MCF 10A (cell line): ENCODE measurements at regions not wholly inside any gene's neighbourhood (a gene's known extent, or its start where the extent isn't known, plus 50 kb on each side); places are given as distances from the start of the nearest gene placed in this dataset.

Source experiments
- BruUV-seq: library from RNA; stranded (reverse); fragments of 400-500 nt; replicated peaks from 2 replicates; lab custom pipeline; 2021; lab: Mats Ljungman, UMichigan
- CTCF ChIA-PET: fragments of 300-600 bp; sonication (Branson Sonifier 250); formaldehyde crosslinking; extraction: SDS; loops from one replicate; lab custom pipeline; 2021; ENCODE audit warnings: antibody characterized with exemption, inconsistent platforms; lab: Yijun Ruan, JAX
- POLR2A ChIA-PET: fragments of 300-600, 350-650 bp; sonication (Branson Sonifier 250); formaldehyde crosslinking; extraction: SDS; loops from one replicate; lab custom pipeline; 2020; ENCODE audit warnings: antibody characterized with exemption, inconsistent platforms; lab: Yijun Ruan, JAX
- DNase-seq: peaks from one replicate; pipeline ENCODE4 v3.0.0-alpha.2; 2018; ENCODE audit not compliant: unreplicated experiment
- H3K27ac Mint-ChIP-seq: one replicate; pipeline ENCODE4 v1.8.0; 2022; ENCODE audit warnings: mild to moderate bottlenecking, low read depth, mixed read lengths; ENCODE audit not compliant: unreplicated experiment
- H3K27me3 Mint-ChIP-seq: one replicate; pipeline ENCODE4 v1.8.0; 2022; ENCODE audit warnings: mixed read lengths; ENCODE audit not compliant: insufficient read depth, unreplicated experiment
- H3K36me3 Mint-ChIP-seq: one replicate; pipeline ENCODE4 v1.8.0; 2022; ENCODE audit warnings: mild to moderate bottlenecking, moderate library complexity, mixed read lengths; ENCODE audit not compliant: insufficient read depth, unreplicated experiment
- H3K4me1 Mint-ChIP-seq: one replicate; pipeline ENCODE4 v1.8.0; 2022; ENCODE audit warnings: mixed read lengths; ENCODE audit not compliant: insufficient read depth, unreplicated experiment
- H3K4me3 Mint-ChIP-seq: one replicate; pipeline ENCODE4 v1.8.0; 2022; ENCODE audit warnings: mild to moderate bottlenecking, moderate library complexity, mixed read lengths; ENCODE audit not compliant: unreplicated experiment
- H3K9me3 Mint-ChIP-seq: one replicate; pipeline ENCODE4 v1.8.0; 2022; ENCODE audit warnings: mixed read lengths; ENCODE audit not compliant: unreplicated experiment
- CTCF ChIP-seq: fragments of 200-600 bp; IDR thresholded peaks from one replicate; pipeline ENCODE4 v1.8.0; 2022; ENCODE audit warnings: antibody characterized with exemption, mild to moderate bottlenecking; ENCODE audit not compliant: unreplicated experiment
- intact Hi-C: fragments of 100-400 bp; cut with micrococcal nuclease; formaldehyde crosslinking; loops from 2 replicates; pipeline ENCODE4 v1.14.1; 2022

- TF ChIP-seq CTCF = no peak
- H3K36me3 Mint-ChIP-seq = no peaks in the 10 kb centered on the region
- intact Hi-C loops = no loop called here
- no peak overlapping the region for H3K4me3 Mint-ChIP-seq
- CTCF ChIA-PET = no interaction called here
- no TSS peak for BruUV-seq
- no peaks in the 10 kb centered on the region for H3K4me1 Mint-ChIP-seq
- peaks cover 52% of the 10 kb centered on the region for H3K27me3 Mint-ChIP-seq
- H3K27ac Mint-ChIP-seq = no peak overlapping the region
- peaks cover 10% of the 10 kb centered on the region for H3K9me3 Mint-ChIP-seq
- POLR2A ChIA-PET = no interaction called here
- no peak for DNase-seq
Observed at GRCh38 chr9:134980516-134980915, 62.8 kb upstream of the FCN1 start.

- Mint-ChIP-seq H3K27me3 (peaks cover 48% of the 10 kb centered on the region), H3K36me3 (no peaks in the 10 kb centered on the region), H3K9me3 (peaks cover 10% of the 10 kb centered on the region), H3K27ac (no peak overlapping the region), H3K4me3 (no peak overlapping the region), H3K4me1 (no peaks in the 10 kb centered on the region)
- CTCF ChIA-PET = no interaction called here
- BruUV-seq = no TSS peak
- DNase-seq = no peak
- no peak for TF ChIP-seq CTCF
- intact Hi-C loops = no loop called here
- POLR2A ChIA-PET = no interaction called here
Observed at GRCh38 chr9:134980991-134981390, 63.3 kb upstream of the FCN1 start.

- DNase-seq = no peak
- H3K27ac Mint-ChIP-seq = no peak overlapping the region
- CTCF ChIA-PET = no interaction called here
- no peaks in the 10 kb centered on the region for H3K36me3 Mint-ChIP-seq
- H3K9me3 Mint-ChIP-seq = peaks cover 16% of the 10 kb centered on the region
- H3K4me1 Mint-ChIP-seq = no peaks in the 10 kb centered on the region
- intact Hi-C loops = no loop called here
- no peak for TF ChIP-seq CTCF
- no TSS peak for BruUV-seq
- POLR2A ChIA-PET = no interaction called here
- peaks cover 39% of the 10 kb centered on the region for H3K27me3 Mint-ChIP-seq
- H3K4me3 Mint-ChIP-seq = no peak overlapping the region
Observed at GRCh38 chr9:134981829-134982228, 64.1 kb upstream of the FCN1 start.

- intact Hi-C loops = no loop called here
- TF ChIP-seq CTCF = no peak
- Mint-ChIP-seq H3K27ac (no peak overlapping the region), H3K27me3 (peaks cover 39% of the 10 kb centered on the region), H3K4me3 (no peak overlapping the region), H3K4me1 (no peaks in the 10 kb centered on the region), H3K9me3 (peaks cover 20% of the 10 kb centered on the region), H3K36me3 (no peaks in the 10 kb centered on the region)
- BruUV-seq = no TSS peak
- no peak for DNase-seq
- ChIA-PET CTCF (interaction anchor here (0.5 kb wide), 1 partner anchor 29 kb away, joined by 3 read pairs; no protein-coding TSS in a partner anchor), POLR2A (no interaction called here)
Observed at GRCh38 chr9:134982311-134982710, 64.6 kb upstream of the FCN1 start.
